Upper lobe of right lung (tissue), 1 donor: ENCODE measurements at regions not wholly inside any gene's neighbourhood (a gene's known extent, or its start where the extent isn't known, plus 50 kb on each side); places are given as distances from the start of the nearest gene placed in this dataset.
A peak's percentile ranks its signal among the peaks of the same experiment; 100 is the strongest.

Experiments
- ATAC-seq: fragments of 200-7000 bp; cut with Tn5 transposase; one replicate; pipeline ENCODE4 v1.9.1; 2020; ENCODE audit warnings: mild to moderate bottlenecking, moderate library complexity
- DNase-seq: peaks from one replicate; pipeline ENCODE4 v3.0.0-alpha.2; 2020
- H3K27ac ChIP-seq: fragments of 200-600 bp; one replicate; pipeline ENCODE4 v1.8.0; 2022
- H3K27me3 ChIP-seq: fragments of 200-600 bp; one replicate; pipeline ENCODE4 v1.8.0; 2022; ENCODE audit warnings: mild to moderate bottlenecking
- H3K36me3 ChIP-seq: fragments of 200-600 bp; one replicate; pipeline ENCODE4 v1.8.0; 2022
- H3K4me1 ChIP-seq: fragments of 200-600 bp; one replicate; pipeline ENCODE4 v1.8.0; 2022
- H3K4me3 ChIP-seq: fragments of 200-600 bp; one replicate; pipeline ENCODE4 v1.8.0; 2022; ENCODE audit warnings: mild to moderate bottlenecking
- H3K9me3 ChIP-seq: fragments of 200-600 bp; one replicate; pipeline ENCODE4 v1.8.0; 2022
- intact Hi-C: fragments of 100-400 bp; cut with DNase I; formaldehyde crosslinking; loops from one replicate; pipeline ENCODE4 v1.11.0; 2022
- TF ChIP-seq, protein P1 (sequence below): fragments of 200-600 bp; IDR thresholded peaks from one replicate; pipeline ENCODE4 v1.8.0; 2022; ENCODE audit warnings: antibody characterized with exemption
- donor health status: DM: no; HTN: yes; CAD: no; lungs with severe emphysema.

DNA sequence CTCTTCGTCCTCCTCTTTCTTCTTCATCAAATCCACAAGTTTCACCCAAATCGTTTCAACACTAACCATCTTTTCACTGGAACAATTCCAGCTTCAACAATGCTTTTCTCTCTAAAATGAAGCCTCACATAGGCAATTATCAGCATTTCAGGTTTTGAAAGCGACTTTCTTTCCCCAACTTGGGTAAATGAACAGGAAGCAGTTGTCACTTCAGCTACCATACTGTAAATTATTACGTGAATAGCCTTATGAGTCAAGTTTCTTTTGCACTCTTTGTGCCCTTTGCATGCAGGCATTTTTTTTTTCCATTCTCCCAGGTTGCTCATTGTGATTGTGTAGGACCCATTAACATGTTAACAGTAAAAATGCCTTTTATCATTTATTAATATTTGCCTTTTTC lies 121.7 kb upstream of the BTBD3 start:
- no peak for ATAC-seq
- DNase-seq: no peak
- intact Hi-C loops: no loop called here
- Histone ChIP-seq H3K36me3 (no peaks in the 10 kb centered on the region), H3K27me3 (no peaks in the 10 kb centered on the region), H3K9me3 (no peaks in the 10 kb centered on the region), H3K4me1 (no peaks in the 10 kb centered on the region), H3K4me3 (no peak overlapping the region), H3K27ac (no peak overlapping the region)
- TF ChIP-seq, protein P1, sequence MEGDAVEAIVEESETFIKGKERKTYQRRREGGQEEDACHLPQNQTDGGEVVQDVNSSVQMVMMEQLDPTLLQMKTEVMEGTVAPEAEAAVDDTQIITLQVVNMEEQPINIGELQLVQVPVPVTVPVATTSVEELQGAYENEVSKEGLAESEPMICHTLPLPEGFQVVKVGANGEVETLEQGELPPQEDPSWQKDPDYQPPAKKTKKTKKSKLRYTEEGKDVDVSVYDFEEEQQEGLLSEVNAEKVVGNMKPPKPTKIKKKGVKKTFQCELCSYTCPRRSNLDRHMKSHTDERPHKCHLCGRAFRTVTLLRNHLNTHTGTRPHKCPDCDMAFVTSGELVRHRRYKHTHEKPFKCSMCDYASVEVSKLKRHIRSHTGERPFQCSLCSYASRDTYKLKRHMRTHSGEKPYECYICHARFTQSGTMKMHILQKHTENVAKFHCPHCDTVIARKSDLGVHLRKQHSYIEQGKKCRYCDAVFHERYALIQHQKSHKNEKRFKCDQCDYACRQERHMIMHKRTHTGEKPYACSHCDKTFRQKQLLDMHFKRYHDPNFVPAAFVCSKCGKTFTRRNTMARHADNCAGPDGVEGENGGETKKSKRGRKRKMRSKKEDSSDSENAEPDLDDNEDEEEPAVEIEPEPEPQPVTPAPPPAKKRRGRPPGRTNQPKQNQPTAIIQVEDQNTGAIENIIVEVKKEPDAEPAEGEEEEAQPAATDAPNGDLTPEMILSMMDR: no peak

DNA sequence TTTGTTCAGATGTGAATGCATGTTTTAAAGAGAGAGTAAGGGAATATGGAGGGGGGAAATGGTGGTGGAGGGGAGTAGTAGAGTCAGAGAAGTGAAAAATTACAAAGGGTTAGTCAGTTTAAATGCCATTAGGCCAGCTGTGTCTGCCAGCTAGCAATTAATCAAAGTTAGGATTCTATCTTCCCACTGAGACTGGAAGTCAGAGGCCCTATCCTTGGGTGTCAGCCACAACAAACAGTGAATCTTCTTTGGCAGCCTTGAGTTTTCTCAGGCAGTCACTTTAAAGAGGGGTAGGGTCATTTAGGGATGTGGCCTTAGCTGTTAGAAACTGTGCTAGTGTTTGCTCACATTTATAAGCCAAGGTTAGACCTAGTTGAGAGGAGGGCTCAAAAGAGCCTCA lies 120.5 kb upstream of the BTBD3 start:
- intact Hi-C loops: no loop called here
- TF ChIP-seq, protein P1: no peak
- DNase-seq: no peak
- no peaks in the 10 kb centered on the region for H3K4me1 ChIP-seq
- H3K36me3 ChIP-seq: no peaks in the 10 kb centered on the region
- ATAC-seq: no peak
- H3K27me3 ChIP-seq: no peaks in the 10 kb centered on the region
- H3K4me3 ChIP-seq: no peak overlapping the region
- no peak overlapping the region for H3K27ac ChIP-seq
- H3K9me3 ChIP-seq: no peaks in the 10 kb centered on the region

DNA sequence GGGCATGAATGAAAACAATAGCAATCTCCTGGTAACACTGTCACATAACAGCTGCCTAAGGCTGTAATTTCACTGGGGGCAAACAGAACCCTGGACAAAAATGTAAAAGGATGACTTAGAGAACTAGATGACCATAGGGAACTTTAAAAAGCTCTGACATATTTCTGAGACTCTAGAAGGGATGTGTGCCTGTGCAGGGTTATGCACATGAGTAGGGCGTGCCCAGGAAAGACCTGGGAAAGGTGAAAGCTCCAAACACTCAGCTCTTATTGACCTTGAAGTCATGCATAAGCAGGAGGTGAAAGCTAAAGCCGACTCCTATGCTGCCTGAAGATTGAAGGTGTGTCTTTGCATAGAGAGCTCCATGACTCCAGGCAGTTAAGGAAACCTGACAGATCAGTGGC lies 118.4 kb upstream of the BTBD3 start:
- no peaks in the 10 kb centered on the region for H3K27me3 ChIP-seq
- no peaks in the 10 kb centered on the region for H3K36me3 ChIP-seq
- no peak for ATAC-seq
- no peak for DNase-seq
- no peaks in the 10 kb centered on the region for H3K4me1 ChIP-seq
- TF ChIP-seq, protein P1: no peak
- H3K27ac ChIP-seq: no peak overlapping the region
- intact Hi-C loops: no loop called here
- H3K4me3 ChIP-seq: no peak overlapping the region
- H3K9me3 ChIP-seq: no peaks in the 10 kb centered on the region

DNA sequence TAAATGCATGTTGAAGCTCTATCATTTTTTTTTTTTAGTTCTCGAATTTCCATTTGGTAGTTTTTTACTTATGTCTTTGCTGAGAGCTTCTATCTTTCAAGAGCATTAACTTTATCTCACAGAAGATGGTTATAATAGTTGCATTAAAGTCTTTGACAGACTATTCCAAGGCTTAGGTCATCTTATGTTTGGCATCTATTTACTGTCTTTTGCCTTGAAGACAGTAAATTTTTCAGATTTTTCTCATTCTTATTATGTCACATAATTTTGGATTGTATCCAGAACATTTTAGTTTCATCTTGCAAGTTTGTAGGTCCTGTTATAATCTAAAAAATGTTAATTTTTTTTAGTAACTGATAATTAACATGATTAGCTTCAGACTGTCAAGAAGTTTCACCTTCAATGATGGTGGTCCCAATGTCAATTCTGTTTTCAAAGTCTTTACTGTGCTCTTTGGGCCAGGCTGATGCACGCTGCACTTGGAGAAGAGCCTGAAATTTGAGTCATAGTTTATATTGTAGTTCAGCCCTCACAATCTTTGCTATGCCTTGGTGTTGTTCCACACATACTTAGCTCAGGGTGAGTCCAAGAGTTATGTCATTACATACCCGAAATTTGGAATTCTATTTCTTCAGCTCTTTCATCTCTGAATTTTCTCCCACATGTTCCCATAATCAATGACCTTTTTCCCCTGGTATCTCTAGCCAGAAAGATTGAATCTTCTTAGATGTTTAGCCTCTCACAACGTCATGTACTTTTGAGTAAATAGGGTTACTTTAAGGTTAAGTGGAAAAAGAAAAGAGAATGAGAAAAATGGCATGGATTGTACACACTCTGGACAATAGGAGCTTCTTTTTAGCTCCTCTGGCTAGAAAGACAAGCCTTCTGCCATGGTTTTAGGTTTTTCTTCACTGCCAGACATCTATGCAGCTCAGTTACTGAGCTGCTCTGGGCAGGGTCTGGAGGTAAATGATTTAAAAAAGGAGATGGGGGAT lies 110.3 kb upstream of the BTBD3 start:
- Histone ChIP-seq H3K9me3 (no peaks in the 10 kb centered on the region), H3K4me1 (no peaks in the 10 kb centered on the region), H3K27ac (no peak overlapping the region), H3K4me3 (no peak overlapping the region), H3K36me3 (no peaks in the 10 kb centered on the region), H3K27me3 (no peaks in the 10 kb centered on the region)
- DNase-seq: no peak
- intact Hi-C loops: no loop called here
- TF ChIP-seq, protein P1: no peak
- peak; percentile 36 for ATAC-seq

DNA sequence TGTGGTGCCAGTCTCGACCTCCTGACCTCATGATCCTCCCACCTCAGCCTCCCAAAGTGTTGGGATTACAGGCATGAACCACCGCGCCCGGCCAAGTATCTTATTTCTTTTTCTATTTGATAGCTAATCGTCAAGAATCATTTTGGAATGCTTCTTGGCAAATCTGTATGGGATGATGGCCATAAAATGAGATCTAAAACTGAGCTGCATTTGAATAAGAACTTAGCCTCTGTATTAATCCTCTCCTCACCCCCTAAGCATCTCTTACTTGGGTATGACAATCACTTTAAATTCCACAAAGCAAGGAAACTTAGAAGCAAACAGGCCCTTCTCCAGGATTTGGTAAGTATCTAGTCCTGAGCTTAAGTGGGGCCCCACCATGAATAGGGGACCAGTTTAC lies 108.9 kb upstream of the BTBD3 start:
- Histone ChIP-seq H3K4me1 (no peaks in the 10 kb centered on the region), H3K27me3 (no peaks in the 10 kb centered on the region), H3K36me3 (no peaks in the 10 kb centered on the region), H3K9me3 (no peaks in the 10 kb centered on the region), H3K4me3 (no peak overlapping the region), H3K27ac (no peak overlapping the region)
- no peak for ATAC-seq
- no peak for DNase-seq
- intact Hi-C loops: no loop called here
- TF ChIP-seq, protein P1: no peak
